Astrocyte of the cerebellum (primary cell): ENCODE measurements at regions not wholly inside any gene's neighbourhood (a gene's known extent, or its start where the extent isn't known, plus 50 kb on each side); places are given as distances from the start of the nearest gene placed in this dataset.

Experiments
- DNase-seq: peaks from one replicate; pipeline ENCODE4 v3.0.0-alpha.2; 2011; ENCODE audit warnings: low read depth
- H3K4me3 ChIP-seq: 2 replicates; pipeline ENCODE4 v1.5.1; 2011; ENCODE audit warnings: mild to moderate bottlenecking, low read depth, low read length, moderate library complexity
- in situ Hi-C: cut with HindIII; loops from 2 replicates; pipeline ENCODE4 v1.10.0; 2017; ENCODE audit warnings: low sequenced_read_pairs
- TF ChIP-seq, protein P1 (sequence below): IDR thresholded peaks from 2 replicates; pipeline ENCODE4 v1.5.1; 2012; ENCODE audit warnings: low read length, low read depth, moderate library complexity, mild to moderate bottlenecking; ENCODE audit errors: missing control alignments

DNA sequence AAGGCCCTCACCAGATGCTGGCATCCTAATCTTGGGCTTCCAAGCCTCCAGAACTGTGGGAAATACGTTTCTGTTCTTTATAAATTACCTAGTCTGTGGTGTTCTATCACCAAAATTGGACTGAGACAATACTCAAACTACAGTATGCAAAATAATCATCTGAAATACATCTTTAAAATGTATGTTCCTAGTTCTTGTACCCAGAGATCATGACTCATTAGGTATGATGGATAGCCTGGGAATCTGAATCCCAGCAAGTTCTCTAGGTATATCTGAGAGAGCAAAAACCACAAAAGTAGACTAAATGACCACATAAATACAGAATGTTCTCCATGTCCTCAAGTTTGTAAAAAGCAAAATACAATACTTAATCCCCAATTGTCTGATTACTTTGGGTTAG is 166.3 kb downstream of the YIPF5 start:
- DNase-seq: no peak
- TF ChIP-seq, protein P1, sequence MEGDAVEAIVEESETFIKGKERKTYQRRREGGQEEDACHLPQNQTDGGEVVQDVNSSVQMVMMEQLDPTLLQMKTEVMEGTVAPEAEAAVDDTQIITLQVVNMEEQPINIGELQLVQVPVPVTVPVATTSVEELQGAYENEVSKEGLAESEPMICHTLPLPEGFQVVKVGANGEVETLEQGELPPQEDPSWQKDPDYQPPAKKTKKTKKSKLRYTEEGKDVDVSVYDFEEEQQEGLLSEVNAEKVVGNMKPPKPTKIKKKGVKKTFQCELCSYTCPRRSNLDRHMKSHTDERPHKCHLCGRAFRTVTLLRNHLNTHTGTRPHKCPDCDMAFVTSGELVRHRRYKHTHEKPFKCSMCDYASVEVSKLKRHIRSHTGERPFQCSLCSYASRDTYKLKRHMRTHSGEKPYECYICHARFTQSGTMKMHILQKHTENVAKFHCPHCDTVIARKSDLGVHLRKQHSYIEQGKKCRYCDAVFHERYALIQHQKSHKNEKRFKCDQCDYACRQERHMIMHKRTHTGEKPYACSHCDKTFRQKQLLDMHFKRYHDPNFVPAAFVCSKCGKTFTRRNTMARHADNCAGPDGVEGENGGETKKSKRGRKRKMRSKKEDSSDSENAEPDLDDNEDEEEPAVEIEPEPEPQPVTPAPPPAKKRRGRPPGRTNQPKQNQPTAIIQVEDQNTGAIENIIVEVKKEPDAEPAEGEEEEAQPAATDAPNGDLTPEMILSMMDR: no peak
- H3K4me3 ChIP-seq: no peak overlapping the region
- in situ Hi-C loops: no loop called here

DNA sequence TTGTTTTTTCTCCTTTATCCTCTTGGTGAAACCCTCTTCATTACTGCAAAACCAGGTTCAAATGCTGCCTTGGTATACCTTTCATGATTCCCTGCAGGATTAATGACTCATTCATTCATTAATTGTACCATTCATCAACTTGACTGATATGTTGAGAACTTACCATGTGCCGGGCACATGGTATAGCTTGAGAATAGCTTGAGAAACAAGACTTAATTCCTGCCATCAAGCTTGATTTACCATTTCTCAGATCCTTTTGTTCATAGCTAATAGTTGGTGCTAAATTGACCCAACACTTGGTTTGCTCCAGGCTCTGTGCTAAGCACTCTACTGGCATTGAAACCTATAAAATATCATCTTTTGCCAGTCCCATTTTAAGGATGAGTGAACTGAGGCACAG is 165.7 kb downstream of the YIPF5 start:
- in situ Hi-C loops: no loop called here

DNA sequence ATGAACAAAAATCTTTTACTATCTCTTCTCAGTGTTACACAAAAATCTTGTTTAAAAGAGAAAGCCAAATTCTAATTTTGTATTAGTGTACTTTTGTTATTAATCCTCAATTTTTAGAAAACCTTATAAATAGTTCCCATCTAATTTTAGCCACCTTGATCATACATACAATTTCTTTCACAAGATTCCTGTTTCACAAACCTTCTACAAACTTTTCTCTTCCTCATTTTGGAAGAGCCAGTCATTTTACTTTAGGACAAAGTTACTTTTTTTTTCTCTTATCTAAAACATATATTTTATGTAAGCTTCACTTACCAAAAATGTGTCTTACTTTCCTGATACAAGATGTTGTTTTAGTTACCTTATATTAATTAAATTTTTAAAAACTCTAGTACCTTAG is 161.3 kb downstream of the YIPF5 start:
- H3K4me3 ChIP-seq: no peak overlapping the region
- DNase-seq: no peak
- in situ Hi-C loops: no loop called here
- TF ChIP-seq, protein P1: no peak

More for the DNA sequence above, 165.7 kb downstream of the YIPF5 start:
- TF ChIP-seq, protein P1: no peak
- H3K4me3 ChIP-seq: no peak overlapping the region
- DNase-seq: no peak

DNA sequence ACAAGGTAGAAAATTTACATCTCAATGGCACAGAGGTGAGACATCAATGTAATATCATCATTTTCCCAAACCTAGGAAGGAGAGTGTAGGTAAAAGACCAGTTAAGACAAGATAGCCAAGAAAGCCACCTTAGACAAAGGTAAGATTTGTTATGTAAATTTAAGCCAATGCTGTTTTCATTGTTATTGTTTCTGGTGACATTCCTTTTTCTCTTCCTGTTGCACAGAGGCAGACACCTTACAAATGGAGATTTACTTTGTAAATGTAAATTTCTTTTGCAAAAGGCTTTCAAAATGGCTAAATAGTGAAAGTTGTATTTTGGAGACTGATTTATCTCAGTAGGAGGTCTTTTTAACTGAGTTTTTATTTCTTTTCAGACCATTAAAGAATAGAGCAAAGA is 159.1 kb downstream of the YIPF5 start:
- TF ChIP-seq, protein P1: no peak
- DNase-seq: no peak
- no peak overlapping the region for H3K4me3 ChIP-seq
- in situ Hi-C loops: no loop called here

DNA sequence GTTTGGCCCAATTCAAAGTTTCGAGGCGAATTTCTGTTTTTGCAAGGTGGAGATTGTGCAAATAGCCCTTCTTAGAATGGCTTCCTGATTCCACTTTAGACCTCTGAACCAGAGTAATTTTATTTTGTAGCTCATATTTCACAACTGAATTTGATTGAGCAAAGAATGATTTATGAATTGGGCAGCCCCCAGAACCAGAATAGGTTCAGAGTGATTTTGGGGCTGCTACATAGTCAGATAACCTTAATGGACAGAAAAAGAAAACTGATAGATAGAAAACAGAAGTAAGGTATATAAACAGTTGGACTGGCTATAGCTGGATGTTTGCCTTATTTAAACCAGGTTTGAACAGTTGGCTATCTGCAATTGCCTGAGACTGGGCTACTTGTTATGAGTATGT is 156.6 kb downstream of the YIPF5 start:
- no peak overlapping the region for H3K4me3 ChIP-seq
- TF ChIP-seq, protein P1: no peak
- in situ Hi-C loops: no loop called here
- no peak for DNase-seq

DNA sequence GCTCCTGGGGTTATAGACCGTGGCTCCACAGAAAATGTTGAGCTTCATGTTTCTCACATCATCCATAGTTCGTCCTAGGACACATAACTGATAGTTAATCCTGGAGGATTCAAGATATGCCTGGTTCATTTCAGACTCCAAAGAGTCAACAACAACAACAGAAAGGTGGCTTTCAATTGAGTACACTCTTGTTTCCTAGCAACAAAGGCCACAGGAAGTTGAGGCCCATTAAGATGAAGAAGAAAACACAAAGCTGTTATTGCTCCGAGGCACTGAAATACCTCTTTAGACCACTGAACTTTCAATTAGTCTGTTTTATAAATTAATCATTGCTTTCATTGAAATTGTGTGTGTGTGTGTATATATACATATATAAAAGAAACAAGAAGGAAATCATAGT is 154.5 kb downstream of the YIPF5 start:
- no peak for DNase-seq
- no peak overlapping the region for H3K4me3 ChIP-seq
- in situ Hi-C loops: no loop called here
- TF ChIP-seq, protein P1: no peak

DNA sequence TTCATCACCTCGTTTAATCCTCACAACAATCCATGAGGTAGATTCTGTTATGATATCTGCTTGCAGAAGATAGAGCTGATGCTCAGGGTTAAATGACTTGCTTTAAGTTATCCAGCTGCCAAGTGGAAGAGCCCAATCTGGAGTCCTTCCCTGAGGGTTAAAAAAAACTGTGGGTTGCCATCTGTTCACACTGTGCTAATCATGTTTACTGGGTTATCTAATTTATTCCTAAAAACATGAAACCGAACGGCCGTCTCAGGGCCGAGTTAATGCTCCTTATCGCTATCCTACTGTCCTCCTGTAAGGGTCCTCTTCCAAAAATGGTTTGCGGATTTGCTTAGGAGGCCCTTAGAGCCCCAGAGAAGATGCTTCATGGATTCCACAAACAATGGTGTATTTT is 153.3 kb downstream of the YIPF5 start:
- no peak for DNase-seq
- TF ChIP-seq, protein P1: no peak
- H3K4me3 ChIP-seq: no peak overlapping the region
- in situ Hi-C loops: no loop called here
